ENCODE measurements at regions not wholly inside any gene's neighbourhood (a gene's known extent, or its start where the extent isn't known, plus 50 kb on each side); places are given as distances from the start of the nearest gene placed in this dataset.

DNA sequence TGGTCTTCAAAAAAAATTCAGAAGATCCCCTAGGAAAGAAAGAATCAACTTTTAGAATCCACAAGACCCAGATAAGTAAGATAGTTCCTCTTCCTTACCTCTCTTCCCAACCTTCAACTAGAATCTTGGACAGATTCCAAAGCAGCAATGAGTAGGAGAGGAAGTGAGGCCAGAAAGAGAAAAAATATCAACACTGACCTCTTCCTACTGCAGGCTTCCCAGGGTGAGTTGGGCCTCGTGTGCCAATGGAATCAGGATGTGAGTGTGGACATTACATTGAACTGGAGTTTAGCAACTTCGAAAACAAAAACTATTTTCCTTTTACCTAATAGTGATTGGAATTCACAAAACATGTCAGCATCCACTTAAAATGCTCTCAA lies 102.5 kb upstream of the PIEZO2 start:
- TF ChIP-seq, protein P1, sequence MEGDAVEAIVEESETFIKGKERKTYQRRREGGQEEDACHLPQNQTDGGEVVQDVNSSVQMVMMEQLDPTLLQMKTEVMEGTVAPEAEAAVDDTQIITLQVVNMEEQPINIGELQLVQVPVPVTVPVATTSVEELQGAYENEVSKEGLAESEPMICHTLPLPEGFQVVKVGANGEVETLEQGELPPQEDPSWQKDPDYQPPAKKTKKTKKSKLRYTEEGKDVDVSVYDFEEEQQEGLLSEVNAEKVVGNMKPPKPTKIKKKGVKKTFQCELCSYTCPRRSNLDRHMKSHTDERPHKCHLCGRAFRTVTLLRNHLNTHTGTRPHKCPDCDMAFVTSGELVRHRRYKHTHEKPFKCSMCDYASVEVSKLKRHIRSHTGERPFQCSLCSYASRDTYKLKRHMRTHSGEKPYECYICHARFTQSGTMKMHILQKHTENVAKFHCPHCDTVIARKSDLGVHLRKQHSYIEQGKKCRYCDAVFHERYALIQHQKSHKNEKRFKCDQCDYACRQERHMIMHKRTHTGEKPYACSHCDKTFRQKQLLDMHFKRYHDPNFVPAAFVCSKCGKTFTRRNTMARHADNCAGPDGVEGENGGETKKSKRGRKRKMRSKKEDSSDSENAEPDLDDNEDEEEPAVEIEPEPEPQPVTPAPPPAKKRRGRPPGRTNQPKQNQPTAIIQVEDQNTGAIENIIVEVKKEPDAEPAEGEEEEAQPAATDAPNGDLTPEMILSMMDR (IDR thresholded peaks at IDR 0.05; ENCODE audit: insufficient read depth, low read length, poor library complexity, severe bottlenecking), result no peak
- no peak for TF ChIP-seq EZH2phosphoT487 (conservative IDR thresholded peaks at IDR 0.05; ENCODE audit: low read length)

Measured in SU-DHL-6 (cell line).